ENCODE measurements at regions not wholly inside any gene's neighbourhood (a gene's known extent, or its start where the extent isn't known, plus 50 kb on each side); places are given as distances from the start of the nearest gene placed in this dataset.

- H3K27me3 ChIP-seq (ENCODE audit: insufficient read depth, poor library complexity, severe bottlenecking), result no peaks in the 10 kb centered on the region
- no peak for DNase-seq (ENCODE audit: low read depth in 1 of 2, low spot score in 1 of 2)
- TF ChIP-seq REST (IDR thresholded peaks at IDR 0.05; ENCODE audit: insufficient replicate concordance, low read depth) (no peak), CTCF (IDR thresholded peaks at IDR 0.05; ENCODE audit: insufficient read depth, low read length) (no peak), POLR2AphosphoS5 (IDR thresholded peaks at IDR 0.05; ENCODE audit: low read depth) (no peak)
- H3K4me3 ChIP-seq (replicated peaks; ENCODE audit: insufficient read depth, low read length), result no peak overlapping the region
- no peak overlapping the region for H3K27ac ChIP-seq (replicated peaks)
Measured at GRCh38 chr11:42647993-42648392, 663.8 kb upstream of the API5 start.

- no peak overlapping the region for H3K27ac ChIP-seq (replicated peaks)
- H3K27me3 ChIP-seq (ENCODE audit: insufficient read depth, poor library complexity, severe bottlenecking), result no peaks in the 10 kb centered on the region
- DNase-seq (ENCODE audit: low read depth in 1 of 2, low spot score in 1 of 2), result no peak
- no peak for TF ChIP-seq SPI1 (IDR thresholded peaks at IDR 0.05; ENCODE audit: borderline replicate concordance, low read depth)
- no peak for TF ChIP-seq GABPA (IDR thresholded peaks at IDR 0.05; ENCODE audit: low read depth)
- TF ChIP-seq POLR2AphosphoS5 (IDR thresholded peaks at IDR 0.05; ENCODE audit: low read depth), result no peak
- TF ChIP-seq CTCF (IDR thresholded peaks at IDR 0.05; ENCODE audit: insufficient read depth, low read length), result no peak
- no peak for TF ChIP-seq REST (IDR thresholded peaks at IDR 0.05; ENCODE audit: insufficient replicate concordance, low read depth)
- no peak overlapping the region for H3K4me3 ChIP-seq (replicated peaks; ENCODE audit: insufficient read depth, low read length)
Measured at GRCh38 chr11:42651621-42652020, 660.2 kb upstream of the API5 start.

- DNase-seq (ENCODE audit: low read depth in 1 of 2, low spot score in 1 of 2), result no peak
- TF ChIP-seq GABPA (IDR thresholded peaks at IDR 0.05; ENCODE audit: low read depth) (no peak), CTCF (IDR thresholded peaks at IDR 0.05; ENCODE audit: insufficient read depth, low read length) (no peak), REST (IDR thresholded peaks at IDR 0.05; ENCODE audit: insufficient replicate concordance, low read depth) (no peak), POLR2AphosphoS5 (IDR thresholded peaks at IDR 0.05; ENCODE audit: low read depth) (no peak), SPI1 (IDR thresholded peaks at IDR 0.05; ENCODE audit: borderline replicate concordance, low read depth) (no peak)
Measured at GRCh38 chr11:42657169-42657568, 654.6 kb upstream of the API5 start.

More at GRCh38 chr11:42657169-42657568, 654.6 kb upstream of the API5 start:
- Histone ChIP-seq H3K4me3 (replicated peaks; ENCODE audit: insufficient read depth, low read length) (no peak overlapping the region), H3K27me3 (ENCODE audit: insufficient read depth, poor library complexity, severe bottlenecking) (no peaks in the 10 kb centered on the region), H3K27ac (replicated peaks) (no peak overlapping the region)
